WERI-Rb-1 (cell line): ENCODE measurements at regions not wholly inside any gene's neighbourhood (a gene's known extent, or its start where the extent isn't known, plus 50 kb on each side); places are given as distances from the start of the nearest gene placed in this dataset.
A peak's percentile ranks its signal among the peaks of the same experiment; 100 is the strongest.

Source experiments
- DNase-seq: peaks from one replicate; pipeline ENCODE4 v3.0.0-alpha.2; 2020
- H3K27ac ChIP-seq: fragments of 250-450 bp; sonication (Bioruptor Pico); 2 replicates; pipeline ENCODE4 v1.5.1; 2020; ENCODE audit warnings: mild to moderate bottlenecking, moderate library complexity
- H3K27me3 ChIP-seq: fragments of 250-450 bp; sonication (Bioruptor Pico); 2 replicates; pipeline ENCODE4 v1.5.1; 2021; ENCODE audit warnings: mild to moderate bottlenecking, low read depth, moderate library complexity; ENCODE audit not compliant: insufficient read depth, severe bottlenecking
- H3K36me3 ChIP-seq: fragments of 250-450 bp; sonication (Bioruptor Pico); 2 replicates; pipeline ENCODE4 v1.5.1; 2020; ENCODE audit warnings: mild to moderate bottlenecking, moderate library complexity
- H3K4me3 ChIP-seq: 2 replicates; pipeline ENCODE4 v1.5.1; 2011; ENCODE audit warnings: low read depth, mild to moderate bottlenecking, control low read depth, low read length
- H3K9me3 ChIP-seq: fragments of 250-450 bp; sonication (Bioruptor Pico); 2 replicates; pipeline ENCODE4 v1.5.1; 2021; ENCODE audit warnings: mild to moderate bottlenecking, moderate library complexity; ENCODE audit not compliant: severe bottlenecking
- CTCF ChIP-seq: IDR thresholded peaks from 2 replicates; pipeline ENCODE4 v1.5.1; 2011; ENCODE audit warnings: low read depth, mild to moderate bottlenecking, control low read depth, inconsistent platforms, low read length

DNA sequence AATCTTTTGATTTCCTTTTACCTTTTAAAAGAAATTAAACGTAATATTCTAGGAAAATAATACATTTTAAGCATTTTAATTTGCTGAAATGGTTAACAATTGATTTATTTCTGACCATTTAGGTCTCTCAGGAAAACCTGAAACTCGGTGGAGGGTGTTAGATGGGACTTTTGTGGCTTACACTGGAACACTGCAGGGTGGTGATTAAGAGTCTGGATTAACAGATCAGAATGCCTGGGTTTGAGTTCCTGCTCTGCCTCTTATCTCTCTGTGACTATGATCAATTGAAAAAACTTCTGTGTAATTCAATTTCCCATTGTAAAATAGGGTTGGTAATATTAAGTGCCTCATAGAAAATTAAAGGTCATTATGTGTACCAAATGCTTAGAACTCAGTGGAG, 168.7 kb downstream of the UBE2E3 start:
- no peaks in the 10 kb centered on the region for H3K9me3 ChIP-seq
- DNase-seq, result peak; percentile 24
- TF ChIP-seq CTCF, result no peak
- no peaks in the 10 kb centered on the region for H3K36me3 ChIP-seq
- no peak overlapping the region for H3K4me3 ChIP-seq
- no peaks in the 10 kb centered on the region for H3K27me3 ChIP-seq
- no peak overlapping the region for H3K27ac ChIP-seq

DNA sequence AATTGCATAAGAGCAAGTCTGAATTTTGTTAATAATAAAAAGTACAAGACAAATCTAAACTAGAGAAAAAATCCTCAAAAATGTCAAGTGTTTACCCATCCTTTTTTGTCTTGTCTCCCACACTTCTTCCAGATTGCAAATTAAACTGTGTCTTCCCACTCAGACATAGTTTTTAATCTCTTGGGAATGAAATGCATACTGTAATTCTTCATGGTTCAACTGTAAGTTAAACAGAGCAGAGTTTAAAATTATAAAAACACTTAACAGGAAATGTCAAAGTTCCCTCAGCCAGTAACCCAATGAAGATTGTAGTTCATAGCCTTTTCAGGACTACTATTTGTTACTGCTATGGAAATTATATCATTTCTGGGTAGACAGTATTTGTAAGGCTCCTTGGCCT, 171.8 kb downstream of the UBE2E3 start:
- Histone ChIP-seq H3K9me3 (peaks cover 5% of the 10 kb centered on the region), H3K27me3 (no peaks in the 10 kb centered on the region), H3K36me3 (no peaks in the 10 kb centered on the region), H3K27ac (no peak overlapping the region), H3K4me3 (no peak overlapping the region)
- no peak for TF ChIP-seq CTCF
- DNase-seq, result no peak

- Histone ChIP-seq H3K4me3 (no peak overlapping the region), H3K27ac (no peak overlapping the region), H3K9me3 (peaks cover 5% of the 10 kb centered on the region), H3K36me3 (no peaks in the 10 kb centered on the region), H3K27me3 (no peaks in the 10 kb centered on the region)
- TF ChIP-seq CTCF, result no peak
- no peak for DNase-seq
These were observed 172.3 kb downstream of the UBE2E3 start for GRCh38 chr2:181152701-181153100.

GRCh38 chr2:181153886-181154285, 173.5 kb downstream of the UBE2E3 start:
- no peak for DNase-seq
- Histone ChIP-seq H3K36me3 (no peaks in the 10 kb centered on the region), H3K27me3 (no peaks in the 10 kb centered on the region), H3K4me3 (no peak overlapping the region), H3K27ac (no peak overlapping the region), H3K9me3 (peaks cover 5% of the 10 kb centered on the region)
- TF ChIP-seq CTCF, result no peak

GRCh38 chr2:181157326-181157725, 176.9 kb downstream of the UBE2E3 start:
- DNase-seq, result no peak
- no peak overlapping the region for H3K27ac ChIP-seq
- no peak overlapping the region for H3K4me3 ChIP-seq
- H3K9me3 ChIP-seq, result peaks cover 5% of the 10 kb centered on the region
- TF ChIP-seq CTCF, result no peak
- no peaks in the 10 kb centered on the region for H3K36me3 ChIP-seq
- no peaks in the 10 kb centered on the region for H3K27me3 ChIP-seq

DNA sequence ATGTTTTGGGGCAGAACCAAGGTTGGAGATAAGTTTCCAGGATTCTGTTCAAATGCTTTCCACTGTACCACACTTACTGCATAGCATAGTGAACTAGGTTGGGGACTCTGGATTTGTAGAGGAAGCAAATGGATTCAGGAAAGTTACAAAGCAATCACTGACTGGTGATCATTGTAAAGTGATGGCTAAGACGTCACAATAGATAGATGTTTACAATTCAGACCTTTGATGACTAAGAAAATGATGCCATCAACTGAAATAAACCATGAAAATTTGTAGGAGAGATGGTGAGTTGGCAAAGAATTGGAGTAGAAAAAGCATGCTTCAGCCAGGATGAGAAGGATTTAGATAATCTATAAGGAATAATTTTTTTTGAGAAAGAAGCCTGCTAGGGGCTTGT, 178.0 kb downstream of the UBE2E3 start:
- Histone ChIP-seq H3K9me3 (peaks cover 5% of the 10 kb centered on the region), H3K4me3 (no peak overlapping the region), H3K36me3 (no peaks in the 10 kb centered on the region), H3K27ac (no peak overlapping the region), H3K27me3 (no peaks in the 10 kb centered on the region)
- no peak for TF ChIP-seq CTCF
- DNase-seq, result no peak
